SK-N-SH (cell line): ENCODE measurements at regions not wholly inside any gene's neighbourhood (a gene's known extent, or its start where the extent isn't known, plus 50 kb on each side); places are given as distances from the start of the nearest gene placed in this dataset.
"Not testable (repeated sequence)": the region's sequence is repeated elsewhere in the genome, so short reads cannot be mapped to it uniquely, and the experiment has no call there.

Source experiments
- CTCF ChIA-PET: fragments of 300-600, 350-600 bp; formaldehyde crosslinking; extraction: SDS; loops from one replicate; lab custom pipeline; 2021; lab: Yijun Ruan, JAX
- POLR2A ChIA-PET: fragments of 350-600 bp; sonication (Branson Sonifier 250); formaldehyde crosslinking; extraction: SDS; loops from one replicate; lab custom pipeline; 2020; ENCODE audit warnings: antibody characterized with exemption, inconsistent platforms; lab: Yijun Ruan, JAX
- DNase-seq: peaks from one replicate; pipeline ENCODE4 v3.0.0; 2012
- H2AFZ ChIP-seq: fragments of 200-600 bp; sonication (generic); 2 replicates; pipeline ENCODE4 v1.8.1; 2016; ENCODE audit warnings: antibody characterized with exemption, mild to moderate bottlenecking, low read depth
- H3F3A ChIP-seq: fragments of 200-600 bp; sonication (generic); replicated peaks from 2 replicates; pipeline ENCODE3; 2016; ENCODE audit warnings: antibody characterized with exemption, mild to moderate bottlenecking; ENCODE audit not compliant: insufficient read depth
- H3K27ac ChIP-seq, 2 experiments: fragments of 200-500 bp in 1 of 2; fragments of 200-600 bp in 1 of 2; sonication (Bioruptor generic) in 1 of 2; sonication (generic), shearing (Covaris generic) in 1 of 2; 2 replicates each; pipeline versions ENCODE4 v1.5.1 to v1.6.1; 2014 to 2016; ENCODE audit warnings: low read depth in 2 of 2, inconsistent platforms in 1 of 2, low read length in 1 of 2, mild to moderate bottlenecking in 1 of 2, mixed read lengths in 1 of 2
- H3K27me3 ChIP-seq: fragments of 200-600 bp; sonication (generic), shearing (Covaris generic); 2 replicates; pipeline ENCODE4 v1.6.1; 2016; ENCODE audit warnings: mixed run types; ENCODE audit not compliant: insufficient read depth
- H3K36me3 ChIP-seq, 2 experiments: fragments of 200-500 bp in 1 of 2; fragments of 200-600 bp in 1 of 2; sonication (Bioruptor generic) in 1 of 2; sonication (generic) in 1 of 2; replicated peaks in 1 of 2; 2 replicates each; pipeline versions ENCODE3 to v1.5.1; 2014 to 2016; ENCODE audit warnings: low read length in 1 of 2, mild to moderate bottlenecking in 1 of 2; ENCODE audit not compliant: insufficient read depth in 2 of 2, control insufficient read depth in 1 of 2
- H3K4me1 ChIP-seq, 2 experiments: fragments of 200-500 bp in 1 of 2; fragments of 200-600 bp in 1 of 2; sonication (Bioruptor generic) in 1 of 2; sonication (generic), shearing (Covaris generic) in 1 of 2; 2 replicates each; pipeline versions ENCODE4 v1.5.1 to v1.6.1; 2014 to 2016; ENCODE audit warnings: low read depth in 1 of 2, low read length in 1 of 2, mixed run types in 1 of 2; ENCODE audit not compliant: insufficient read depth in 2 of 2, control insufficient read depth in 1 of 2
- H3K4me2 ChIP-seq: fragments of 200-600 bp; sonication (generic), shearing (Covaris generic); 2 replicates; pipeline ENCODE4 v1.6.1; 2017; ENCODE audit warnings: mixed run types
- H3K4me3 ChIP-seq, 2 experiments: fragments of 200-500 bp in 1 of 2; fragments of 200-600 bp in 1 of 2; sonication (Bioruptor generic) in 1 of 2; sonication (generic), shearing (Covaris generic) in 1 of 2; 2 replicates each; pipeline versions ENCODE4 v1.5.1 to v1.8.1; 2014 to 2016; ENCODE audit warnings: low read depth in 2 of 2, inconsistent platforms in 1 of 2, low read length in 1 of 2, mild to moderate bottlenecking in 1 of 2, mixed read lengths in 1 of 2, moderate library complexity in 1 of 2
- H3K79me2 ChIP-seq: fragments of 200-600 bp; sonication (generic); 2 replicates; pipeline ENCODE4 v1.8.1; 2017; ENCODE audit warnings: mild to moderate bottlenecking; ENCODE audit not compliant: insufficient read depth
- H3K9ac ChIP-seq: fragments of 200-600 bp; sonication (generic); 2 replicates; pipeline ENCODE4 v1.6.1; 2017; ENCODE audit warnings: mixed run types
- H3K9me2 ChIP-seq: fragments of 200-600 bp; sonication (generic); 2 replicates; pipeline ENCODE4 v1.6.1; 2017; ENCODE audit warnings: mixed run types
- H3K9me3 ChIP-seq: fragments of 200-600 bp; sonication (generic); 2 replicates; pipeline ENCODE4 v1.6.1; 2017; ENCODE audit warnings: mixed run types, mild to moderate bottlenecking, moderate library complexity
- H4K20me1 ChIP-seq: fragments of 200-600 bp; sonication (generic); 2 replicates; pipeline ENCODE4 v1.6.1; 2017; ENCODE audit warnings: mild to moderate bottlenecking, mixed run types; ENCODE audit not compliant: insufficient read depth
- CHD2 ChIP-seq: fragments of 150-350 bp; IDR thresholded peaks from 2 replicates; pipeline ENCODE4 v1.6.1; 2018; ENCODE audit warnings: low read length; ENCODE audit not compliant: partially characterized antibody
- ELF1 ChIP-seq: IDR thresholded peaks from 2 replicates; pipeline ENCODE4 v1.4.0; 2012
- EP300 ChIP-seq, 2 experiments: IDR thresholded peaks; 2 replicates each; pipeline versions ENCODE4 v1.4.0 to v1.6.1; 2012; ENCODE audit warnings: borderline replicate concordance in 1 of 2, low read depth in 1 of 2, low read length in 1 of 2
- EZH2phosphoT487 ChIP-seq: fragments of 200-600 bp; sonication (generic); IDR thresholded peaks from 2 replicates; pipeline ENCODE4 v1.6.1; 2017; ENCODE audit warnings: low read depth, mixed run types, mild to moderate bottlenecking, antibody characterized with exemption, moderate library complexity, borderline replicate concordance
- MXI1 ChIP-seq: IDR thresholded peaks from 2 replicates; pipeline ENCODE4 v1.6.1; 2012; ENCODE audit warnings: mild to moderate bottlenecking, low read depth, low read length, improper control_type of control experiment
- NRF1 ChIP-seq: IDR thresholded peaks from 2 replicates; pipeline ENCODE4 v1.6.1; 2012; ENCODE audit warnings: low read depth, mild to moderate bottlenecking, low read length
- TAF1 ChIP-seq: IDR thresholded peaks from 2 replicates; pipeline ENCODE4 v1.6.1; 2012; ENCODE audit warnings: low read depth, mild to moderate bottlenecking, low read length, moderate library complexity, borderline replicate concordance
- TCF12 ChIP-seq: IDR thresholded peaks from 2 replicates; pipeline ENCODE4 v1.4.0; 2012
- WGBS: methylation state at CpG from one replicate; pipeline ENCODE4 v1.1.6; 2017; ENCODE audit warnings: low lambda C conversion rate; 5-methylcytosine and 5-hydroxymethylcytosine counted together
- TF ChIP-seq, protein P1 (sequence below): fragments of 150-350 bp; IDR thresholded peaks from 2 replicates; pipeline ENCODE4 v1.6.1; 2017; ENCODE audit warnings: antibody characterized with exemption, low read length, low read depth, borderline replicate concordance
- TF ChIP-seq, protein P2 (sequence below): IDR thresholded peaks from 2 replicates; pipeline ENCODE4 v1.4.0; 2012; ENCODE audit warnings: low read depth, borderline replicate concordance
- TF ChIP-seq, protein P3 (sequence below): fragments of 200-600 bp; sonication (generic); IDR thresholded peaks from 2 replicates; pipeline ENCODE4 v1.6.1; 2017; ENCODE audit warnings: antibody characterized with exemption, mild to moderate bottlenecking, moderate library complexity
- TF ChIP-seq, protein P4 (sequence below): IDR thresholded peaks from 2 replicates; pipeline ENCODE4 v1.4.0; 2012; ENCODE audit warnings: low read depth, borderline replicate concordance

DNA sequence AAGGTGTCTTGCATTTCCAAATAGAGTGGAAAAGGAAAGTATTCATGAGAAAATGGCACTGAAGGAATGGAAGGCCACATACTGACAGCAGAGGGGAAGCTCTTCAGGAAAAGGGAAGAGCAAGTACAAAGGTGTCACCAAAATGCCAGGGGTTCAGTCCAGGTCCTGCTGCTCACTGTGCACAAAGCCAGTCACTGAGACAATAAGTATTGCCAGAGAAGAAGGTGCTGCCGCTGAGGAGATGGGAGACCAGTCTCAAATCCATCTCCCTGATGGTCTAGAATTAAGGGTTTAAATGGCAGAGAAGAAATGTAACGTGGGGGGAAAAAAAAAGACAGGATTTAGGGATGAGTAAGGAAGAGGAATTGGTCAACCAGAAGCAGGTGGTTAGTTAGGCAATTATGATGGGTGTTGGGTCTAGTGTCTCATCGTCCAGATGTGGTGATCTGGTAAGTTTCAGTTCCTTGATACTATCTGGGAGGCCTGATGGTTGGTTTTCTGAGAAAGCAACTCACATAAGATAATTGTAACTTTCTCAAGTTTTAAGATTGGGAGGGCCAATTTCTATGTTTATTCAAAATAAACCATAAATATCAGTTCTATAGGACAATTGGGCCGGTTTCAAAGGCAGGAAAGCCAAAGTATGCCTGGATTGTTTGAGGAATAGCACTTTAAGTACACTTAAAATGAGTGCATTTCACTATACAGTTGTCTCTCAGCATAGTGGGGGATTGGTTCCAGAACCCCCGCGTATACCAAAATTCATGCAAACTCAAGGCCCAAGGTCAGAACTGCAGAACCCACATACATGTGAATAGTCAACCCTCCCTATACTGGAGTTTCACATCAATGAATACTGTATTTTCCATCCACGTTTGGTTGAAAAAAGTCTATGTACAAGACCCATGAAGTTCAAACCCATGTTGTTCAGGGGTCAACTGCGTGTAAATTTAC is 109.1 kb upstream of the DNAJC10 start:
- Histone ChIP-seq H3K4me3 (no peak overlapping the region), H4K20me1 (no peaks in the 10 kb centered on the region), H2AFZ (no peak overlapping the region)

DNA sequence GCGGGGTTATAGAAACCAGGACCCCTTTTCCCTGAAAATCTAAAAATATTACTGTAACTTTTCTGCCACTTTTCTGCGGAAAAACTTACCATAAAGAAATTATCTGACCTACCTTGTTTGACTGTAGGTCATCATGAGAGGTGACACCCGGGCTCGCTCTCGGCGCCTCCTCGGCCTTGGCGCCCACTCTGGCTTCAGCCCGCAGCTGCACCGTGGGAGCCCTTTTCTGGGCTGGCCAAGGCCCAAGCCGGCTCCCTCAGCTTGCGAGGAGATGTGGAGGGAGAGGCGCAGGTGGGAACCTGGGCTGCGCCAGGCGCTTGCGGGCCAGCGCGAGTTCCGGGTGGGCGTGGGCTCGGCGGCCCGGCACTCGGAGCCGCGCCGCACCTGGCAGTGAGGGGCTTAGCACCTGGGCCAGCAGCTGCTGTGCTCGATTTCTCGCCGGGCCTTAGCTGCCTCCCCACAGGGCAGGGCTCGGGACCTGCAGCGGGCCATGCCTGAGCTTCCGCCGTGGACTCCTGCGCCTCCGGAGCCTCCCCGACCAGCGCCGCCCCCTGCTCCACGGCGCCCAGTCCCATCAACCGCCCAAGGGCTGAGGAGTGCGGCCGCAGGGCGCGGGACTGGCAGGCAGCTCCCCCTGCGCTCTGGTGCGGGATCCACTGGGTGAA is 107.7 kb upstream of the DNAJC10 start:
- H3K9ac ChIP-seq = no peak overlapping the region
- H3K9me3 ChIP-seq = no peaks in the 10 kb centered on the region
- ChIA-PET CTCF (interaction anchor here (1.3 kb wide), 2 partner anchors 9 to 41 kb away, joined by 3 read pairs; no protein-coding TSS in a partner anchor), POLR2A (no interaction called here)
- H3K4me1 ChIP-seq = no peaks in the 10 kb centered on the region
- no peak overlapping the region for H3K4me2 ChIP-seq
- H4K20me1 ChIP-seq = no peaks in the 10 kb centered on the region
- H3F3A ChIP-seq = no peaks in the 10 kb centered on the region
- no peak for DNase-seq
- H3K4me3 ChIP-seq = no peak overlapping the region
- H3K27me3 ChIP-seq = no peaks in the 10 kb centered on the region
- H3K79me2 ChIP-seq = no peaks in the 10 kb centered on the region
- no peaks in the 10 kb centered on the region for H3K36me3 ChIP-seq
- H2AFZ ChIP-seq = no peak overlapping the region
- H3K27ac ChIP-seq = no peak overlapping the region; a peak in 1 of 4 replicates
- TF ChIP-seq TAF1 = no peak
- TF ChIP-seq MXI1 = no peak
- no peak for TF ChIP-seq ELF1
- TF ChIP-seq, protein P1, sequence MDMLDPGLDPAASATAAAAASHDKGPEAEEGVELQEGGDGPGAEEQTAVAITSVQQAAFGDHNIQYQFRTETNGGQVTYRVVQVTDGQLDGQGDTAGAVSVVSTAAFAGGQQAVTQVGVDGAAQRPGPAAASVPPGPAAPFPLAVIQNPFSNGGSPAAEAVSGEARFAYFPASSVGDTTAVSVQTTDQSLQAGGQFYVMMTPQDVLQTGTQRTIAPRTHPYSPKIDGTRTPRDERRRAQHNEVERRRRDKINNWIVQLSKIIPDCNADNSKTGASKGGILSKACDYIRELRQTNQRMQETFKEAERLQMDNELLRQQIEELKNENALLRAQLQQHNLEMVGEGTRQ = no peak
- no peak for TF ChIP-seq TCF12
- no peak for TF ChIP-seq NRF1
- TF ChIP-seq CHD2 = no peak
- TF ChIP-seq, protein P2, sequence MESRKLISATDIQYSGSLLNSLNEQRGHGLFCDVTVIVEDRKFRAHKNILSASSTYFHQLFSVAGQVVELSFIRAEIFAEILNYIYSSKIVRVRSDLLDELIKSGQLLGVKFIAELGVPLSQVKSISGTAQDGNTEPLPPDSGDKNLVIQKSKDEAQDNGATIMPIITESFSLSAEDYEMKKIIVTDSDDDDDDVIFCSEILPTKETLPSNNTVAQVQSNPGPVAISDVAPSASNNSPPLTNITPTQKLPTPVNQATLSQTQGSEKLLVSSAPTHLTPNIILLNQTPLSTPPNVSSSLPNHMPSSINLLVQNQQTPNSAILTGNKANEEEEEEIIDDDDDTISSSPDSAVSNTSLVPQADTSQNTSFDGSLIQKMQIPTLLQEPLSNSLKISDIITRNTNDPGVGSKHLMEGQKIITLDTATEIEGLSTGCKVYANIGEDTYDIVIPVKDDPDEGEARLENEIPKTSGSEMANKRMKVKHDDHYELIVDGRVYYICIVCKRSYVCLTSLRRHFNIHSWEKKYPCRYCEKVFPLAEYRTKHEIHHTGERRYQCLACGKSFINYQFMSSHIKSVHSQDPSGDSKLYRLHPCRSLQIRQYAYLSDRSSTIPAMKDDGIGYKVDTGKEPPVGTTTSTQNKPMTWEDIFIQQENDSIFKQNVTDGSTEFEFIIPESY = no peak
- no peaks in the 10 kb centered on the region for H3K9me2 ChIP-seq
- 95% methylated on average over 23 of the region's 48 CpGs for WGBS

More for the DNA sequence above, 109.1 kb upstream of the DNAJC10 start:
- Histone ChIP-seq H3K9me2 (no peaks in the 10 kb centered on the region), H3K9me3 (no peaks in the 10 kb centered on the region), H3F3A (no peaks in the 10 kb centered on the region), H3K4me2 (no peak overlapping the region), H3K27me3 (no peaks in the 10 kb centered on the region), H3K27ac (no peak overlapping the region), H3K36me3 (no peaks in the 10 kb centered on the region), H3K4me1 (no peaks in the 10 kb centered on the region), H3K9ac (no peak overlapping the region), H3K79me2 (no peaks in the 10 kb centered on the region)
- TF ChIP-seq, protein P1 = no peak
- TF ChIP-seq, protein P3, sequence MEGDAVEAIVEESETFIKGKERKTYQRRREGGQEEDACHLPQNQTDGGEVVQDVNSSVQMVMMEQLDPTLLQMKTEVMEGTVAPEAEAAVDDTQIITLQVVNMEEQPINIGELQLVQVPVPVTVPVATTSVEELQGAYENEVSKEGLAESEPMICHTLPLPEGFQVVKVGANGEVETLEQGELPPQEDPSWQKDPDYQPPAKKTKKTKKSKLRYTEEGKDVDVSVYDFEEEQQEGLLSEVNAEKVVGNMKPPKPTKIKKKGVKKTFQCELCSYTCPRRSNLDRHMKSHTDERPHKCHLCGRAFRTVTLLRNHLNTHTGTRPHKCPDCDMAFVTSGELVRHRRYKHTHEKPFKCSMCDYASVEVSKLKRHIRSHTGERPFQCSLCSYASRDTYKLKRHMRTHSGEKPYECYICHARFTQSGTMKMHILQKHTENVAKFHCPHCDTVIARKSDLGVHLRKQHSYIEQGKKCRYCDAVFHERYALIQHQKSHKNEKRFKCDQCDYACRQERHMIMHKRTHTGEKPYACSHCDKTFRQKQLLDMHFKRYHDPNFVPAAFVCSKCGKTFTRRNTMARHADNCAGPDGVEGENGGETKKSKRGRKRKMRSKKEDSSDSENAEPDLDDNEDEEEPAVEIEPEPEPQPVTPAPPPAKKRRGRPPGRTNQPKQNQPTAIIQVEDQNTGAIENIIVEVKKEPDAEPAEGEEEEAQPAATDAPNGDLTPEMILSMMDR = no peak
- no peak for TF ChIP-seq CHD2
- no peak for TF ChIP-seq NRF1
- no peak for TF ChIP-seq EZH2phosphoT487
- TF ChIP-seq, protein P4, sequence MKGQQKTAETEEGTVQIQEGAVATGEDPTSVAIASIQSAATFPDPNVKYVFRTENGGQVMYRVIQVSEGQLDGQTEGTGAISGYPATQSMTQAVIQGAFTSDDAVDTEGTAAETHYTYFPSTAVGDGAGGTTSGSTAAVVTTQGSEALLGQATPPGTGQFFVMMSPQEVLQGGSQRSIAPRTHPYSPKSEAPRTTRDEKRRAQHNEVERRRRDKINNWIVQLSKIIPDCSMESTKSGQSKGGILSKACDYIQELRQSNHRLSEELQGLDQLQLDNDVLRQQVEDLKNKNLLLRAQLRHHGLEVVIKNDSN = no peak
- no peak for TF ChIP-seq EP300 (IDR thresholded peaks at IDR 0.05; ENCODE audit: borderline replicate concordance in 1 of 2, low read depth in 1 of 2, low read length in 1 of 2)
- 70% methylated on average over 8 of the region's 8 CpGs for WGBS
- ChIA-PET POLR2A (no interaction called here), CTCF (no interaction called here)
- no peak for DNase-seq

DNA sequence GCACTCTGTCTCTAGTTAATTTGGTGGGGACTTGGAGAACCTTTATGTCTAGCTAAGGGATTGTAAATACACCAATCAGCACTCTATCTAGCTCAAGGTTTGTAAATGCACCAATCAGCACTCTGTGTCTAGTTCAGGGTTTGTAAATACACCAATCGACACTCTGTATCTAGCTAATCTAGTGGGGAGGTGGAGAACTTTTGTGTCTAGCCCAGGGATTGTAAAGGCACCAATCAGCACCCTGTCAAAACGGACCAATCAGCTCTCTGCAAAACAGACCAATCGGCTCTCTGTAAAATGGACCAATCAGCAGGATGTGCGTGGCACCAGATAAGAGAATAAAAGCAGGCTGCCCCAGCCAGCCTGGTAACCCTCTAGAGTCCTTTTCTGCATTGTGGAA is 107.1 kb upstream of the DNAJC10 start:
- H3K9ac ChIP-seq, POLR2A ChIA-PET, H2AFZ ChIP-seq, DNase-seq, H4K20me1 ChIP-seq, H3K4me1 ChIP-seq, H3K9me3 ChIP-seq, H3K27me3 ChIP-seq, H3K4me2 ChIP-seq, H3K36me3 ChIP-seq, H3K9me2 ChIP-seq, H3F3A ChIP-seq, H3K79me2 ChIP-seq, H3K27ac ChIP-seq, H3K4me3 ChIP-seq: not testable (repeated sequence)
- 61% methylated on average over 2 of the region's 4 CpGs for WGBS
- CTCF ChIA-PET = interaction anchor here (1.3 kb wide), 2 partner anchors 10 to 41 kb away, joined by 3 read pairs; no protein-coding TSS in a partner anchor
